Endothelial cell of umbilical vein (primary cell): ENCODE measurements at regions not wholly inside any gene's neighbourhood (a gene's known extent, or its start where the extent isn't known, plus 50 kb on each side); places are given as distances from the start of the nearest gene placed in this dataset.

Source experiments
- BruUV-seq: library from RNA; stranded (reverse); fragments of 400-500 nt; replicated peaks from 2 replicates; lab custom pipeline; 2021; lab: Mats Ljungman, UMichigan
- CTCF ChIA-PET: fragments of 300-600, 350-600 bp; sonication (Branson Sonifier 250); formaldehyde crosslinking; loops from one replicate; lab custom pipeline; 2021; ENCODE audit warnings: antibody characterized with exemption, inconsistent platforms; lab: Charles Lee
- POLR2A ChIA-PET: fragments of 300-600, 350-600 bp; sonication (Branson Sonifier 250); formaldehyde crosslinking; loops from one replicate; lab custom pipeline; 2021; ENCODE audit warnings: antibody characterized with exemption, inconsistent platforms; lab: Charles Lee
- DNase-seq: peaks from one replicate; pipeline ENCODE4 v3.0.0-alpha.2; 2011; ENCODE audit warnings: low read depth, low spot score
- FAIRE-seq: peaks from 2 replicates; lab custom pipeline; 2011; peaks lifted over from hg19 to GRCh38; lab: Jason Lieb, UNC
- H2AFZ ChIP-seq: 2 replicates; pipeline ENCODE4 v1.6.0; 2012; ENCODE audit warnings: low read depth, low read length, control low read depth, inconsistent platforms
- H3K27ac ChIP-seq: 2 replicates; pipeline ENCODE4 v1.5.1; 2011; ENCODE audit warnings: low read depth, mild to moderate bottlenecking, control low read depth, low read length, moderate library complexity; ENCODE audit not compliant: insufficient read depth
- H3K27me3 ChIP-seq, 2 experiments: 2 replicates each; pipeline versions ENCODE4 v1.6.0 to v1.6.1; 2011; ENCODE audit warnings: low read length in 2 of 2, mixed read lengths in 1 of 2; ENCODE audit not compliant: control insufficient read depth in 2 of 2, insufficient read depth in 2 of 2
- H3K36me3 ChIP-seq, 2 experiments: 2 replicates in 1 of 2; 3 replicates in 1 of 2; pipeline ENCODE4 v1.5.1; 2011; ENCODE audit warnings: low read length in 2 of 2, mild to moderate bottlenecking in 1 of 2, moderate library complexity in 1 of 2; ENCODE audit not compliant: control insufficient read depth in 2 of 2, insufficient read depth in 2 of 2; ENCODE audit errors: extremely low read depth in 1 of 2
- H3K4me1 ChIP-seq: 3 replicates; pipeline ENCODE4 v1.5.1; 2011; ENCODE audit warnings: mild to moderate bottlenecking, low read length; ENCODE audit not compliant: control insufficient read depth, insufficient read depth; ENCODE audit errors: extremely low read depth
- H3K4me2 ChIP-seq: 2 replicates; pipeline ENCODE4 v1.6.1; 2011; ENCODE audit warnings: low read length, control low read depth, mixed read lengths; ENCODE audit not compliant: insufficient read depth
- H3K4me3 ChIP-seq, 3 experiments: fragments of 200-600 bp in 1 of 3; sonication (generic), shearing (Covaris generic) in 1 of 3; replicated peaks in 1 of 3; 2 replicates each; pipeline ENCODE4 v1.5.1; 2011 to 2016; ENCODE audit warnings: control low read depth in 3 of 3, low read length in 3 of 3, mild to moderate bottlenecking in 2 of 3, inconsistent platforms in 1 of 3, low read depth in 1 of 3, moderate library complexity in 1 of 3; ENCODE audit not compliant: insufficient read depth in 1 of 3
- H3K79me2 ChIP-seq: 2 replicates; pipeline ENCODE4 v1.6.0; 2012; ENCODE audit warnings: low read length, inconsistent platforms; ENCODE audit not compliant: control insufficient read depth, insufficient read depth
- H3K9ac ChIP-seq: replicated peaks from 2 replicates; pipeline ENCODE3; 2011; ENCODE audit warnings: low read length, control low read depth; ENCODE audit not compliant: insufficient read depth; ENCODE audit errors: extremely low read depth
- H3K9me1 ChIP-seq: replicated peaks from 3 replicates; pipeline ENCODE4 v1.6.0; 2011; ENCODE audit warnings: mild to moderate bottlenecking, low read length; ENCODE audit not compliant: control insufficient read depth, insufficient read depth; ENCODE audit errors: extremely low read depth
- H3K9me3 ChIP-seq: replicated peaks from 2 replicates; pipeline ENCODE4 v1.5.1; 2012; ENCODE audit warnings: low read length, inconsistent platforms; ENCODE audit not compliant: control insufficient read depth, insufficient read depth
- H4K20me1 ChIP-seq: replicated peaks from 2 replicates; pipeline ENCODE3; 2011; ENCODE audit warnings: mild to moderate bottlenecking, low read length; ENCODE audit not compliant: control insufficient read depth, insufficient read depth; ENCODE audit errors: extremely low read depth
- EZH2 ChIP-seq: IDR thresholded peaks from 2 replicates; pipeline ENCODE4 v1.6.1; 2012; ENCODE audit warnings: borderline replicate concordance, low read depth, mild to moderate bottlenecking, moderate library complexity, low read length, inconsistent platforms; ENCODE audit not compliant: severe bottlenecking
- JUN ChIP-seq: IDR thresholded peaks from 2 replicates; pipeline ENCODE4 v1.6.1; 2011; ENCODE audit warnings: borderline replicate concordance, low read depth; ENCODE audit not compliant: insufficient read length, insufficient read depth
- MAX ChIP-seq: IDR thresholded peaks from 2 replicates; pipeline ENCODE4 v1.6.1; 2011; ENCODE audit not compliant: insufficient read depth, insufficient read length
- MYC ChIP-seq: IDR thresholded peaks from one replicate; pipeline ENCODE4 v1.6.1; 2011; ENCODE audit warnings: mild to moderate bottlenecking, low read depth, low read length
- POLR2AphosphoS5 ChIP-seq: IDR thresholded peaks from 2 replicates; pipeline ENCODE4 v1.6.1; 2012; ENCODE audit warnings: low read depth, mild to moderate bottlenecking, control low read depth, low read length, moderate library complexity; ENCODE audit not compliant: insufficient read depth
- dilution Hi-C: fragments of 300-500 bp; cut with MboI; formaldehyde crosslinking; loops from one replicate; pipeline ENCODE4 v1.15.0; 2019; ENCODE audit warnings: low sequenced_read_pairs; ENCODE audit not compliant: extremely low pct_ligation_motif_present
- intact Hi-C: fragments of 100-400 bp; cut with micrococcal nuclease; formaldehyde crosslinking; loops from one replicate; pipeline ENCODE4 v1.10.0; 2022

GRCh38 chr5:54785729-54786591 lies 199.4 kb downstream of the ESM1 start:
- no peak for TF ChIP-seq MAX
- TF ChIP-seq EZH2, result no peak
- no peak for TF ChIP-seq JUN
- Histone ChIP-seq H3K79me2 (no peaks in the 10 kb centered on the region), H3K9me3 (no peaks in the 10 kb centered on the region), H3K27ac (no peak overlapping the region), H4K20me1 (no peaks in the 10 kb centered on the region), H3K4me1 (peaks cover 6% of the 10 kb centered on the region), H3K36me3 (no peaks in the 10 kb centered on the region), H3K4me2 (no peak overlapping the region), H2AFZ (peak overlapping the region; percentile 79), H3K9ac (no peak overlapping the region), H3K4me3 (no peak overlapping the region), H3K9me1 (no peaks in the 10 kb centered on the region), H3K27me3 (no peaks in the 10 kb centered on the region)
- no peak for FAIRE-seq
- CTCF ChIA-PET, result interaction anchor here (1.2 to 2.4 kb wide), 4 partner anchors 9 to 269 kb away, joined by 3 to 7 read pairs (median 4); no protein-coding TSS in a partner anchor
- POLR2A ChIA-PET, result no interaction called here
- DNase-seq, result peak; percentile 77
- intact Hi-C loops (no loop called here), dilution Hi-C loops (no loop called here)
- no TSS peak for BruUV-seq

GRCh38 chr5:54778783-54779182 lies 206.6 kb downstream of the ESM1 start:
- H3K79me2 ChIP-seq, result no peaks in the 10 kb centered on the region
- no peaks in the 10 kb centered on the region for H3K36me3 ChIP-seq
- no peak overlapping the region for H3K27ac ChIP-seq
- FAIRE-seq, result no peak
- H3K4me1 ChIP-seq, result no peaks in the 10 kb centered on the region
- H3K9me1 ChIP-seq, result no peaks in the 10 kb centered on the region
- TF ChIP-seq MYC (no peak), JUN (no peak), POLR2AphosphoS5 (no peak)
- H3K27me3 ChIP-seq, result no peaks in the 10 kb centered on the region
- no peak overlapping the region for H3K9ac ChIP-seq
- no peak overlapping the region for H3K4me2 ChIP-seq
- ChIA-PET POLR2A (no interaction called here), CTCF (interaction anchor here (0.8 to 1.3 kb wide), 3 partner anchors 17 to 78 kb away, joined by 3 to 4 read pairs (median 3); no protein-coding TSS in a partner anchor)
- BruUV-seq, result no TSS peak
- no peaks in the 10 kb centered on the region for H4K20me1 ChIP-seq
- dilution Hi-C loops, result no loop called here
- H2AFZ ChIP-seq, result no peak overlapping the region
- H3K4me3 ChIP-seq, result no peak overlapping the region
- intact Hi-C loops, result no loop called here
- DNase-seq, result no peak
- no peaks in the 10 kb centered on the region for H3K9me3 ChIP-seq
